Stimulated activated CD8-positive, alpha-beta memory T cell treated with anti-CD3 and anti-CD28 coated beads, Interleukin-4, amount 100 ng/mL, for 24 hours (primary cell): ENCODE measurements at regions not wholly inside any gene's neighbourhood (a gene's known extent, or its start where the extent isn't known, plus 50 kb on each side); places are given as distances from the start of the nearest gene placed in this dataset.

Experiments used
- DNase-seq: peaks from one replicate; pipeline ENCODE4 v3.0.0-alpha.2; 2020; ENCODE audit warnings: low read depth

GRCh38 chr11:8799273-8799672 is 111.7 kb upstream of the AKIP1 start:
- no peak for DNase-seq

- no peak for DNase-seq
Measured at GRCh38 chr11:8800520-8801110, 110.4 kb upstream of the AKIP1 start.

GRCh38 chr11:8801121-8801520 is 109.9 kb upstream of the AKIP1 start:
- no peak for DNase-seq

GRCh38 chr11:8802251-8802650 is 108.7 kb upstream of the AKIP1 start:
- DNase-seq = no peak

- no peak for DNase-seq
Measured at GRCh38 chr11:8803973-8804372, 107.0 kb upstream of the AKIP1 start.

GRCh38 chr11:8805296-8805695 is 105.7 kb upstream of the AKIP1 start:
- DNase-seq = no peak

- DNase-seq = no peak
Measured at GRCh38 chr11:8806974-8807373, 104.0 kb upstream of the AKIP1 start.

GRCh38 chr11:8807544-8808225 is 103.3 kb upstream of the AKIP1 start:
- DNase-seq = no peak

GRCh38 chr11:8808226-8808585 is 102.8 kb upstream of the AKIP1 start:
- no peak for DNase-seq

- no peak for DNase-seq
Measured at GRCh38 chr11:8809241-8809938, 101.6 kb upstream of the AKIP1 start.

- no peak for DNase-seq
Measured at GRCh38 chr11:8809939-8810539, 101.0 kb upstream of the AKIP1 start.

- DNase-seq = no peak
Measured at GRCh38 chr11:8810540-8811301, 100.3 kb upstream of the AKIP1 start.

- no peak for DNase-seq
Measured at GRCh38 chr11:8811571-8811970, 99.4 kb upstream of the AKIP1 start.

GRCh38 chr11:8812438-8812837 is 98.6 kb upstream of the AKIP1 start:
- no peak for DNase-seq

GRCh38 chr11:8813658-8814057 is 97.3 kb upstream of the AKIP1 start:
- peak; percentile 27 for DNase-seq

- no peak for DNase-seq
Measured at GRCh38 chr11:8814209-8814922, 96.6 kb upstream of the AKIP1 start.

GRCh38 chr11:8814923-8815240 is 96.1 kb upstream of the AKIP1 start:
- DNase-seq = no peak

GRCh38 chr11:8818421-8818820 is 92.6 kb upstream of the AKIP1 start:
- DNase-seq = no peak

GRCh38 chr11:8820401-8820800 is 90.6 kb upstream of the AKIP1 start:
- no peak for DNase-seq

GRCh38 chr11:8822469-8822868 is 88.5 kb upstream of the AKIP1 start:
- no peak for DNase-seq

GRCh38 chr11:8823174-8823742 is 87.7 kb upstream of the AKIP1 start:
- no peak for DNase-seq
